ENCODE measurements at regions not wholly inside any gene's neighbourhood (a gene's known extent, or its start where the extent isn't known, plus 50 kb on each side); places are given as distances from the start of the nearest gene placed in this dataset.

DNA sequence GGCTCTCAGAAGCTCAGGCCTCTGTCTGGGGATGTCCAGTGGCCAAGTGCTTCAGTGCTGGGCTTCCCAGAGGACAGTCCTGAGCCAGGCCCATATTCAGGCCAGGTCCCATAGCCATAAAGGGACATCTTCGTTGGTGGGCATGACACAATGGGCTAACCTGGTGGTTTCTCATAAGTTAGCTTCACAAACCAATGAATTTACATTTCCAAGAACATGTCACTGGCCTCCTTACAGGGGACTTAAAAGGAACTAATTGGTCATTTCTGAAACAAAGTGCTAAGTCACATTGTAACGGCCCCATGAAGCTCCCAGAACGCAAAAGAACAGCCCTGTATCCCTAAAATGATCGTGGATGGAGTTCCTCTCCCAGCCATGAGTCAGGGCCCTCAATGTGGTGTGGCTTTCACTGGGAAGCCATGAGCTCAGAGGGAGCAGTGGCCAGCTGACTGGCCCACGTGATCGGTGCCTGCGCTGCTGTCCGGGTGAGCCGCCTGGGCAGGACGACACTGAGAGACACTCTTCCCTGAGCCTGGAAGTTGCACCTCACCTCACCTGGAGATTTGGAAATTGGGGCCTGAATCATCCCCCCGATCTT lies 163.7 kb upstream of the APCDD1 start:
- no peak for DNase-seq

- DNase-seq, result no peak
Observed at GRCh38 chr18:10291568-10291981, 162.9 kb upstream of the APCDD1 start.

GRCh38 chr18:10293966-10294365 lies 160.5 kb upstream of the APCDD1 start:
- DNase-seq, result no peak

- no peak for DNase-seq
Observed at GRCh38 chr18:10295751-10296150, 158.7 kb upstream of the APCDD1 start.

DNA sequence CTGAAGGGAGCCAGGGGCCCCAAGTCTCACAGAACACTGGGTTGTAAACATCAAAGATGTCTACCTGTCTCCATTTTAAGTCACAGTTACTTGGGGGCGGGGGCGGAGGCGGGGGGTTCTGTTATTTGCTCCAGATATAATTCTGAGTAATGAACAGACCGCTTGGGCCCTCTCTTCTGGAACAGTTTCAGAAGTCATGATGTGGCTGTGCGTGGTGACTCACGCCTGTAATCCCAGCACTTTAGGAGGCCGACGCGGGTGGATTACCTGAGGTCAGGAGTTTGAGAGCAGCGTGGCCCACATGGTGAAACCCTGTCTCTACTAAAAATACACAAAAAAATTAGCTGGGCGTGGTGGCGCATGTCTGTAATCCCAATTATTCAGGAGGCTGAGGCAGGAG lies 157.9 kb upstream of the APCDD1 start:
- no peak for DNase-seq

- no peak for DNase-seq
Observed at GRCh38 chr18:10297086-10297485, 157.3 kb upstream of the APCDD1 start.

GRCh38 chr18:10298346-10298745 lies 156.1 kb upstream of the APCDD1 start:
- no peak for DNase-seq

DNA sequence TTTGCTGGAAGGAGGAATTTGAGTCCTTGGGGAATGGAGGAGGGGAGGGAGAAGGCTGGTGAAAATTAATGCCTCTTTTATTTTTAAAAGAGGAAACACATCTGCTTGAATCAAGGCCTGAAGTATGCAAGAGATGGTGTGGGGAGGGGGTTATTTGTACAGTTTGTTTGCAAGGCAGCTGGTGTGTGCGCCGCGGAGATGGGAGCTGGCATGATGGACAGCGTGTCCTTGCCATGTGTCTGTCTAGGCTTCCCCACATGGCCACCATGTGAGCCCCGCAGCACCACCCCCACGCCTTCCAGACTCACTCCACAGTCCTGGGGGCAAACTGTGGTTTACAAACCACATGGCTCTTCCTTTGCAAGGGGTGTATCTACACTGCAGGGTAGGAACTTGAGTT lies 154.8 kb upstream of the APCDD1 start:
- DNase-seq, result no peak

GRCh38 chr18:10300739-10301138 lies 153.7 kb upstream of the APCDD1 start:
- no peak for DNase-seq

DNA sequence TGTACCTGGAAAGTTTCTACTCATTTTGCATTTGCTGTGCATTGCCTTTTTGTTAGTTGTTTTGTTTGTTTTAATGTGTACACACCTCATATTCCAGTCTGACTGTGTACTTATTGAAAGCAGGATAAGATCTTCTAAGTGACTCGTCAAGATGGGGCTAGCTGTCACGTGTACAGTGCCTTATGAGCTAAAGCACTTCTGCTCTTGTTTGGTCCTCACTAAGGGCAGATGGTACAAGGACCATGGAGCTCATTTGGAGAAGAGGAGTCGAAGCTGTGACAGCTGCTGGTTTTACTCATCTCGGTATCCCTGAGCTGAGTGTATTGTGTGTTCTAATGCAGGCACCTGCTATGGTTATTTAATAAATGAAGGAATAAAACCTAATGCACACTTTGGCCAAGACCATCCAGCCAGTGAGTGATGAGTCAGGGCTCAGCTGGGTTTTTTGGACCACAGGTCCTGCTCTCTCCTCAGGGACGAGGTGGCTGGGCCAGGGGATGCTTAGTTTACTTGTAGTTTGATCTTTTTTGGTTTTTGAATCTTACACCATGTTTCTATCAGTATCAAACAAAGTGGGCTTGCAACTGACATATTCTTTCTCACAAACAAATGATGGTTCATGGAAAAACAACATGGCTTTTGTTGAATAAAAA lies 152.5 kb upstream of the APCDD1 start:
- no peak for DNase-seq

DNA sequence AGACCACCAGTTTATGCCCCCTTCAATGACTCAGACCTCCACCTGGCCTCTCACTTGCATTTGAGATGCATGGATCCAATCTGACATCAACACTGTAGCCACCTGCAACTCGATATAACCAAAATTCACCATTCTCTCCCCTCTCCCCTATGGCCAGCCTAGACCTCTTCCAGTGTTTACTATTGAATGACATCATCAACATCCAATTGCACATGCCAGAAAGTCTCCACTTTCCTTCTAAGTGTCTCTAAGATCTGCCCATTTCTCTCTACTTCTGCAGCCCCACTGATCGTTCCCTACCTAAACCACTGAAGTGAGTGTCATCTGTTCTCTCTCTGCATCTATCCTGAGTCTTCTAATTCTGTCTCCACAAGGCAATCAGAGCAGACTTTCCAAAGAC lies 151.3 kb upstream of the APCDD1 start:
- DNase-seq, result no peak

DNA sequence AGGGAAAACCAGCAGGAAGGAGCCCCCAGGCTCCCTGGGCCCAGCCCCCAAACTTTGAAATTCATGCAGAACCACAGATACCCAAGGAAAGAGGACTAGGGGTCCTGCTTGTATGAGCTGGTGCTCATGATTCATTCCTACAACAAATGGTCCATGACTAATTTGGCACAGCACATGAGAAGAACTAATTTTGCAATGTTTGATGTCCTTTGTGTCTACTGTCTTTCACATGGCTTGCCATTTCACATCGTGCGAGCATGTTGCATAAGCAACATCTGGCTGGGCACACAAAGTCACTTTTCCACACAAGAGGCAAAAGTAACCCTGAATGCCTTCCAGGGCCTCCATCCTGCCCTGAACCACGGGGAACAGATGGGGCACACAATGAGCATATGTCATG lies 149.6 kb upstream of the APCDD1 start:
- DNase-seq, result no peak

GRCh38 chr18:10306779-10307178 lies 147.7 kb upstream of the APCDD1 start:
- DNase-seq, result no peak

DNA sequence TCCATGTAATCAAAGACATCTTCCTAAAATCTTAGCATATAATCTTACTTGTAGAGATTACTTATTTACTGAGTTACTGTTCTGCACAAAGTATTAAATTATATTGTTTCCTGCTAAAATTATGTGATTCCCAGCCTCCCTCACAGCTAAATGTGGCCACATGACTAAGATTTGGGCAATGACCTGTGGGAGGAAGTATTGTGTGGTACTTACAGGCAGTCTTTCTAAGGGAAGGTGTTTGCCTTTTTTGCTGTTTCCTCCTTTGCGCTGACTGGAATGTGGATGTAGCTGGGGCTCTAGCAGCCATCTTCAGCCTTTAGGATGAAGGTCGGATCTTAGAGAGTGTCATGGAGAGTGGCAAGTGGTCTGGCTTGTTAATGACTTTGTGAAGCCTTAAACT lies 146.3 kb upstream of the APCDD1 start:
- DNase-seq, result no peak

- no peak for DNase-seq
Observed at GRCh38 chr18:10310626-10311025, 143.8 kb upstream of the APCDD1 start.

DNA sequence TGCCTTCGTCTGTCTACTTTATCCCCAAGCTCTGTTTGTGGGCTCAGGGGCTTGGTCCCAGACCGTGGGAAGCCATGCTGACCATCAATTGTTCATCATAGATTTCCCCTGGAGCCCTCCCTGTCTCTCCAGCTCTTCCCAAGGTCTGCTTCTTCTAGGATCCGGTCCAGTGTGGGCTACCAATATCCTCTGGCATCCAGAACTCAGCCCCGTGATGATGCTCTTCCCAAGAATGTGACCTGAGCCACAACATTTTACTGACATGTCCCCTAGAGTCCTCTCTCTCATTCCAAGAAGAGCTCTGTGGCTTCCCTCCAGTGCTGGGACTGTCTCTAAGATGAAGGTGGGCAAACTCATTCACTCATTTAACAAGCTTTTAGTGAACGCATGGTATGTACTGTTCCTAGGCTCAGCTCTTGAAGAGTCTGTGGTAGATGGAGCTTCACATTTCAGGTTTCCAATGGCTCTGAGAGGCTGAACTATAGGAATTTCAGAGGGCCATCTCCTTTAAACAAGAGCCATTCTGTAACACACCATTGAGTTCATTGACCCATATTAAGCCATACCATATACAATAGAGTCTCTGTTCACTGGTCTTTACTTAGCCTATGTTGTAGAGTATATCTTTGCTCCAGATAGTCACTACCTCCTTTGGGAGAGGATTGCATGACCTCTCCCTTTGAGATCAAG lies 142.0 kb upstream of the APCDD1 start:
- no peak for DNase-seq

- DNase-seq, result no peak
Observed at GRCh38 chr18:10313016-10313342, 141.5 kb upstream of the APCDD1 start.

- DNase-seq, result no peak
Observed at GRCh38 chr18:10314066-10314465, 140.4 kb upstream of the APCDD1 start.

- DNase-seq, result no peak
Observed at GRCh38 chr18:10315522-10315921, 138.9 kb upstream of the APCDD1 start.

DNA sequence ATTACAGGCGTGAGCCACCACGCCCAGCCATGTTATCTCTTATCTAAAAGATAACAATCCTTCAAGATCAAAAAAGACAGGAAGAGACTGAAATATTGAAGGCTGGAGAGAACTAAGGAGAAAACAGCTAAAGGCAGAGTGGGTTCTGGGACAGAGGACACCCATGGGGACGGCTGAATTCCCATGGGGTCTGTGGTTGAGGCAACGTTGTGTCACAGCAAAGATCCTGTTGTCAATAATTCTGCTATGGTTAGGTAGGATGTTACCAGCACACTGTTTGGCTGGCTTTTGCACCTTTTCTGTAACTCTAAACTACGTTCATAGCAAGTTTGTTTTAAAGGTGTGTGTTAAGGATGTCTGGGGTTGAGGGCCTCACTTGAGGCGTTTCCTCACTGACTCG lies 137.7 kb upstream of the APCDD1 start:
- no peak for DNase-seq

DNA sequence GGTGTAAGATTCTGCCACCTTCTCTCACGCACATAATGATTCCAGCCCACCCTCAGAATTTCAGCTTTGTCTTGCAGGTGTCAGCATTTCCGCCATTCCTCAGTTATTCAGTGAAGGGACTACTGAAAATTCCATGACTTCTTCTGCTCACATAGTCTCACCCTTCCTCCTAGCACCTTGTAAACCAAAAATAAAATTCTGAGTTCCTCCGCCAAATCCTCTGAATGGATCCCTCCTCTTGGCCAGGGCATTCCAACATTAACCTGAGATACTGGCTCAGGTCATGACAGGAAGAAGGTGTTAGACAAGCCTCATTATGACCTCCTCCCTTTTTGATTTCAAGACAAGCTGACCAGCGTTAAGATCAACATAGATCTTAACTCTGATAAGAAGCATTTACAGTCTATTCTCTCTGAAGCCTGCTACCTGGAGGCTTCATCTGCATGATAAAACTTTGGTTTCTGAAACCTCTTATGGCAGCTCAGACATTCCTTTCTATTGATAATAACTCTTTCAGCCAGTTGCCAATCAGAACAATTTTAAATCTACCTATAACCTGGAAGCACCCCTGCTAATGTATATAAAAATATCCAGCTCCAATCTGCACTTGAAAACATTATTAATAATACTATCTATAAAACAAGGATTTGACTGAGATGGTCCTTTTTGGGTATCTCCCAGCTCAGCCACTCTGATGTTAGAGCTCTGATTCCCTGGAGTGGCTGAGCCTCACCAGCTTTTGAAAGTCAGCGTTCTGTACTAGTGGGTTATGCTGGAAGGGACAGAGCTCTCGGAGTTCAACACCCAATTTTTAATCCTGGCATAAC lies 136.4 kb upstream of the APCDD1 start:
- DNase-seq, result no peak

- DNase-seq, result no peak
Observed at GRCh38 chr18:10318691-10318970, 135.8 kb upstream of the APCDD1 start.

- DNase-seq, result no peak
Observed at GRCh38 chr18:10319026-10319425, 135.4 kb upstream of the APCDD1 start.

All from amniotic stem cell (primary cell).